ENCODE measurements at regions not wholly inside any gene's neighbourhood (a gene's known extent, or its start where the extent isn't known, plus 50 kb on each side); places are given as distances from the start of the nearest gene placed in this dataset.

- TF ChIP-seq, protein P1, sequence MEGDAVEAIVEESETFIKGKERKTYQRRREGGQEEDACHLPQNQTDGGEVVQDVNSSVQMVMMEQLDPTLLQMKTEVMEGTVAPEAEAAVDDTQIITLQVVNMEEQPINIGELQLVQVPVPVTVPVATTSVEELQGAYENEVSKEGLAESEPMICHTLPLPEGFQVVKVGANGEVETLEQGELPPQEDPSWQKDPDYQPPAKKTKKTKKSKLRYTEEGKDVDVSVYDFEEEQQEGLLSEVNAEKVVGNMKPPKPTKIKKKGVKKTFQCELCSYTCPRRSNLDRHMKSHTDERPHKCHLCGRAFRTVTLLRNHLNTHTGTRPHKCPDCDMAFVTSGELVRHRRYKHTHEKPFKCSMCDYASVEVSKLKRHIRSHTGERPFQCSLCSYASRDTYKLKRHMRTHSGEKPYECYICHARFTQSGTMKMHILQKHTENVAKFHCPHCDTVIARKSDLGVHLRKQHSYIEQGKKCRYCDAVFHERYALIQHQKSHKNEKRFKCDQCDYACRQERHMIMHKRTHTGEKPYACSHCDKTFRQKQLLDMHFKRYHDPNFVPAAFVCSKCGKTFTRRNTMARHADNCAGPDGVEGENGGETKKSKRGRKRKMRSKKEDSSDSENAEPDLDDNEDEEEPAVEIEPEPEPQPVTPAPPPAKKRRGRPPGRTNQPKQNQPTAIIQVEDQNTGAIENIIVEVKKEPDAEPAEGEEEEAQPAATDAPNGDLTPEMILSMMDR (IDR thresholded peaks at IDR 0.05), result no peak
- TF ChIP-seq POLR2AphosphoS5 (IDR thresholded peaks at IDR 0.05), result no peak
Measured at GRCh38 chr1:232372431-232372830, 257.5 kb downstream of the SIPA1L2 start.

All from gastroesophageal sphincter (tissue), 3 donors.